Hindlimb muscle (tissue), 1 donor: ENCODE measurements at regions not wholly inside any gene's neighbourhood (a gene's known extent, or its start where the extent isn't known, plus 50 kb on each side); places are given as distances from the start of the nearest gene placed in this dataset.

Experiments
- DNase-seq: peaks from one replicate; pipeline ENCODE4 v3.0.0-alpha.2; 2013

DNA sequence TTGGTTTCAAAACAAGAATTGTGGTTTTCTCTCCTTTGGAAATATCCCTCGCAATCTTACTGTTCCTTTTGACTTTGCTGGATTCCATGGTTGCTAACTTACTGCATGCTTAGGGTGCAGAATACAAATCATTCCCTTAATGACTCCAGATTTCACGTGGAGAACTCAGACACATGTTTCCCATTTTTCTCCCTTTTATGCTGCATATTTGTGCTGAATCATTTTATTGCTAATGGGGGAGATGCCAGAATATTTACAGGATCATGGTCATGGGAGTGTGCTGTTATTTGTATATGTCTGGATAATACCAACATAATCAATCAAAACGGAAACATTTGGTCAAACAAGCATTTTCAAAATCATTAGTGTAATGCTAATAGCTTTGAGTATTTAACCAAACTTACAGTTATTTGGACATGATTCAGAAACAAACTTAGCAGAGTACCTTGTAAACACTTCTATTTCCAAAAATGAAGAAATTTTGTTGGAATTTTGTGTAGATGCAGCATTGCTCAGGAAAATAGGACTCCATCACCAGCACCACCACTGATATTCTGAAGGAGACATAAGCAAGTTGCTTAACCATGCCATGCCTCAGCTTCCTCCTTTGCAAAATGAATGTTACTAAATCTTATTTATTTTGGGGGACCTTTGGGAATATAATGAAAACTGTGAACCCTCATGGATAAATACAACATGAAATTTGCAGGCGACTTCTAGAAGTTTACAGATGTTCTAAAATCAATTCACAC, 122.5 kb upstream of the RND3 start:
- DNase-seq: no peak

GRCh38 chr2:150608341-150608740, 120.9 kb upstream of the RND3 start:
- DNase-seq: no peak

DNA sequence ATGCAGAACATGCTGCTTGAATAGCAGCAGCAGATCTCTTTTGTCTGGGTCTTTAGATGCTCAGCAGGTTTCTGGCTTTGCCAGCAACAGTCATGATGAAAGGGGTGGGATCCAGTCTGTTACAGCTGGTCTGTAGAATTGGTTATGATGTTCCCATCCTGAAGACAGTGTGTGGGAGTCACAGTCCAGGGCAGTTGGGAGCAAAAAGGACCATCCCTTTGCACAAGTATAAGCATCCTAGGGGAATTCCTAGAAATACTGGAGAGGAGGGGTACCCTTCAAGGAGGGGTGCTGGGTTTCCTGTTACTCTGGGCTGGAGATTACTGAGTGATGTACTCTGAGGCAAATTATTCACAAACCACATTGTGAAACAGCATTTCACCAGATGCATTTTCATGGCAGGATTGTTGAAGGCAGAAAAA, 119.9 kb upstream of the RND3 start:
- DNase-seq: no peak

GRCh38 chr2:150606380-150607060, 119.1 kb upstream of the RND3 start:
- DNase-seq: no peak

- DNase-seq: no peak
Measured at GRCh38 chr2:150605664-150606063, 118.2 kb upstream of the RND3 start.

DNA sequence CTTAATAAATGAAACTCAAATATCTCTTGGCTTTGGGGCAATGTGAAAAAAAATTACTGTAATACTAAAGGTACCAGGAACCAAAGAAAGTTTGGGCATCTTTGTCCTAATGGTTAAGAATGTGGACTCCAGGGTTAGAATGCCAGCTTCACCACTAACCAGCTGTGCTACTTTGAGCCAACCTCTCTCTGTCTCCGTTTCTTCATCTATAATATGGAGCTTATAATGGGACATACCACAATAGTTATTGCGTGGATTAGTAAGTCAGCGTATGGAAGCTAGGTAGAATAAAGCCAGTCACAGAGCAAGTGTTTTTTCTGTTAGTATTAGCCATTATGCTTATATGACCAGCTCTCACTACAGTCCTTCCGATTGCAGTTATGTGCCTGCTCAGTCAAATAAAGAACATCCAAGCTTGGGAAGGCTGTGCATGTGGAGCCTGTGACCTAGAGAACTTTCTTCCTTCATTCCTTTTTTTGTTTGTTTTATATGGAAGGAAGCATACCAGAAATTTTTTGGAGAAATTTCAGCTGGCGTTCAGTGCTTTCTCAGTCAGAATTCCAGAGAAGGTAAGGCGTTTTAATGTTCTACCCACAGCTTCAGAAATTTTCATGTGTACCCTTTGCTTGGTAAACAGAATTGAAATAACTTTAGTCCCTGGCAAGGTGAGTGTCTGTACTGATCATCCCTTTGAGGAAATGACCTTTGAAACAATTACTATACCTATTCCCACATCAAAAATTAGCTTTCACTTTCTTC, 114.0 kb upstream of the RND3 start:
- DNase-seq: no peak

DNA sequence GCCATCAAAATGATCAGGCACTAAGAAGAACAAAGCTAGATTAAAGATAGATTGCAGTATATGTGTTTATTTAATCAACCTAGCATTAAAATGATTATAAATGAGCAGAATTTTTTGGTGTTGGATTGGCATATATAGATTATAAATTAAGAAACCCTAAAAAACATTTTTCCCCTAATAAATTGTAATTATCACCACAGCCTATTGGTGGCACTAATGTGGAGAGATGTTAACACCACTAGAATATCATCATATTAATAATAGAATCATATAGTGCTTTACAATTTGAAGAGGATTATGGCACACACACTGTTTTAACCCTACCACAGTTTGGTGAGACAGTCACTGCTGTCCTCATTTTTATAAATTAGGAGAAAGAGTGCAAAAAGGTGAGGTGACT, 112.4 kb upstream of the RND3 start:
- DNase-seq: no peak

DNA sequence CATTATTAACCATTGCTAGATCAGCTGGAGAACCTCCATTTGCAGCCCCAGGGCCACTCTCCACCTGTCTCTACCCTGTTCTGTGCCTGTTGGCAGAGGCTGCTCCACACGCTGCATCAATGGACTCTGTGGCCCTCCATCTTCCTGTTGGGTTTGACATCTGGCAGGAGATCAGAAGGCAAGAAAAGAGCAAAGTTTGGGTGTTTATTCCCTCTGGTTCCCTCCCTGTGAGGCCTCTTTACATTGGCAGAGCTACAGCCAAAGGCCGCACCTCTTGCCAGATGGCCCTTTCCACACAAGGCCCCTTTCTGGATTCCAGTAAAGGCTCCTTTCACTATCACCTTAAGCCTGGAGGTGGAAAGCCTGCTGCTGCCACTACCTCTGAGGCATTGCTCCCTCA, 110.9 kb upstream of the RND3 start:
- DNase-seq: no peak

DNA sequence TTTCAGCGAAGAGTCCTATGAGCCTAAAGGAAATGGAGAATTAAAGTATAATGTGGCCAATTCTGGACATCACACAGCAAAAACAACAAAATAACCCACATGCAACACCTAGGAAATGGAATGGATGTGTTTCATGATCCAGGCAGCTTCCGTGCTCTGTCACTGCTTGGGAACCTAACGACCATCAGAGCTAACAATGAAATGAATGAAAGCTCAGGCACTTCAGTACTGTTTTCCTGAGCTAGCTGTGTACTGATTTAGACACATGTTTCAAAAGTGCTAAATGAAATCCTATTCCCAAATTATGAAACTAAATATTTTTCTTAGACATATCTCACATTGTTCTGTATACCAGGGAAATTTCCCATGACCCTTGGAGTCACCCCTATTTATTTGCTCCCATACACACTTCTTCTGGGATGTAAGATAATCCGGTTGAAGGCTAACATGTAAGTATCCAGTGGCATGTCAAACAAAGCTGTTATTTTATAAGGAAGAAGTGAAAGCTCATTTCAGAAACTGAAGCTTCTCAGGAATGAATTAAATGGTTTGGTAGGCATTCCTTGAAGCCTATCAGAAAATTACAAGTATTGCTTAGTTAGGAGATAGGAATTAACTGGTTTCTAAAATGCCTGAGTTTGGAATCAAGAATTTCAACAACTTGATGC, 108.5 kb upstream of the RND3 start:
- DNase-seq: no peak

DNA sequence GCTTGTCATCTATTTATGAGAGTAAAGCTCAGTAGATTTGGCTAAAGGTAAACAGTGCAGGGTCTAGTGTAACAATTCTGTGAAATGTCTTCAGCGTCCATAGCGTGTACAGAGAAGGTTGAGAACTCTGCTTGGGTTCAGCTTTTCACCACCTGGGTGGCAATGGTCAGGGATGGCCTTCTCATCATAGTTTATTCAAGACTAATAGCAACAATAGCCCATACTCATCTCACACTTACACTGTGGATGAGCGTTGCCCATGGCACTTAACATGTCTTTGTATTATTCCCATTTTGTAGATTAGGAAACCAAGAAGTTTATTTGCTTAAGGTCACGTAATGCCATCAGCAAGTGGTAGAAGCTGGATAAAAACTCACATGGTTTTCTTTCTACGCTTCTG, 106.8 kb upstream of the RND3 start:
- no peak for DNase-seq

- no peak for DNase-seq
Measured at GRCh38 chr2:150591496-150592285, 104.2 kb upstream of the RND3 start.

- DNase-seq: no peak
Measured at GRCh38 chr2:150589681-150590080, 102.2 kb upstream of the RND3 start.

- DNase-seq: no peak
Measured at GRCh38 chr2:150588506-150588870, 101.0 kb upstream of the RND3 start.

DNA sequence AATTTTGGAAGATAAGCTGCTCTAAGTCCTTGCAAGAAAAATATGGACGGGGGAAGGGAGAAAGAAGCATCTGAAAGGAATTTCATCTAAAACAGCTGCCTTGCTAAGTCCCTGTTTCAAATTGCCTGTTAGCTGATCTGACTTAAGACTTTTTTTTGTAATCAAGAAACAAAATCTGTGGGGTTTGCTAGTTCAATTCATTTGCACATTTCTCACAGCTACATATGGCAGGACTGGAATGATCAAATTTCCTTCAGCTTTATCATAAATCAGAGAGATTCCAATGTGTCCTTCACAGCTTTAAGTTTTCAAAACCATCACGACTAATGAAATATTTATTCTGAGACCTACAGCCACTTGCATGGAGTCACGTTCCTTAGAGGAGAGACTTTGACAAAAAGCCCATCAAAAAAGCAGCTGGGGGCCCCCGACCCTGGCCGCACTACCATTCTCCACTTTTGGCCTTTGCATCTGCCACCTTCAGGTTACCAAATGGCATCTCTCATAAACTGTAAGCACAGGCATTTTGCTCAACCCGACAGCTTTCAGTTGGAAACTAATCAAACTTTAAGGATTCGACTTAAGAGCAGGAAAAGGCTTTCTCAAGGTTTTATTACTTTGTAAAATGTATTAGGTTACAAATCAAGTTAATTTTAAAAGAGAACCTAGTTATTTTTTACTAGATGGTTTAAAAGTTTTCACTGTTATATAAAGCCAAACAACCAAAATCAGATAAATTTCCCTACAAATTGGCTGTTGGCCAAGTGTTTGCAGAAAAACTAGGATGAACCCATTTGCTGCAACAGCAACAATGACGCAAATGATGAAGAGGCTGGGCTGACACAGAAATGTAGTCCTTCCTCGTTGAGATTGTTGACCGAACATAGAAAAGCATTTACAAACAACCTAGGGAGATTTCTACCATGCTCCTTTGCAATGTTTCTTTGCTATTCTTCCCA, 100.4 kb upstream of the RND3 start:
- no peak for DNase-seq

DNA sequence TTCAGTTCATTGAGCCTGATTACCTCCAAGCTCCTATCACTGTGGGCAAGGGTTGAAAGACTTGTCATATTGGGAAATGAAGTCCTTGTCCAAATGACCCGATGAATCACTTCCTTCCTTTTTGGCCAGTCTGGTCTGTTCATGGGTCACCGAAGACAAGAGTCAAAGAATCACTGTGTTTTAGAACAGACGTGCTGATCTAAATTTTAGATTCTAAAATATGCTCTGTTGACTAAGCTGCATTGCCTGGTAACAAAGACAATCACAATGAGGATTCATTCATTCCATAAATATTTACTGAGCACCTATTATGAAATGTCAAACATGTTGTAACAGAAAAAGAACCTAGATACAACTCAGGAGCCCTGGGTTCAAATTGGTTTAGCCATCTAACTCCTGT, 99.4 kb upstream of the RND3 start:
- DNase-seq: no peak

GRCh38 chr2:150585221-150585971, 97.9 kb upstream of the RND3 start:
- DNase-seq: no peak

GRCh38 chr2:150584081-150584480, 96.6 kb upstream of the RND3 start:
- DNase-seq: no peak

GRCh38 chr2:150581717-150582472, 94.4 kb upstream of the RND3 start:
- no peak for DNase-seq

- DNase-seq: no peak
Measured at GRCh38 chr2:150578481-150578880, 91.0 kb upstream of the RND3 start.

DNA sequence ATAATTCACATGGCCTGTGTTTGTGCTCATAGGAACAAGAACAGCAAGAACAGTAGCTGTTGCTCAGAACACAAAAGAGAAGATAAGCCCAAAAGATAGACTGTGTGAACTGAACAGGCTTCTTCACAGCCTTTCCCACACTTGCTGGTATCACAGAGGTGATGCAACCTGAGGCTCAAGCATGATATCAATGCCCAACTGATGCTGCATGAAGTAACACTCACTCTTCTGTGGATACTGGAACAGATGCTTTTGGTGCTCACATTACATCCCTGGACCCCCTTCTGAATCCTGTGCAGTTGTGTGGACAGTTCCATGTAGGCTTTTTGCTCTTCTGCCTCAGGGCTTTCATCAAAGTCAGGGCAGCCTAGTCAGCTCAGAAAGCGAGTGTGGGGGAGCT, 88.4 kb upstream of the RND3 start:
- DNase-seq: no peak
